ENCODE measurements at regions not wholly inside any gene's neighbourhood (a gene's known extent, or its start where the extent isn't known, plus 50 kb on each side); places are given as distances from the start of the nearest gene placed in this dataset.
"Not testable (repeated sequence)": the region's sequence is repeated elsewhere in the genome, so short reads cannot be mapped to it uniquely, and the experiment has no call there.

GRCh38 chr4:147160908-147161513 is 215.3 kb upstream of the TTC29 start:
- DNase-seq (ENCODE audit: low read depth) = peak; percentile 38

GRCh38 chr4:147163311-147163710 is 217.6 kb upstream of the TTC29 start:
- no peak for DNase-seq (ENCODE audit: low read depth)

DNA sequence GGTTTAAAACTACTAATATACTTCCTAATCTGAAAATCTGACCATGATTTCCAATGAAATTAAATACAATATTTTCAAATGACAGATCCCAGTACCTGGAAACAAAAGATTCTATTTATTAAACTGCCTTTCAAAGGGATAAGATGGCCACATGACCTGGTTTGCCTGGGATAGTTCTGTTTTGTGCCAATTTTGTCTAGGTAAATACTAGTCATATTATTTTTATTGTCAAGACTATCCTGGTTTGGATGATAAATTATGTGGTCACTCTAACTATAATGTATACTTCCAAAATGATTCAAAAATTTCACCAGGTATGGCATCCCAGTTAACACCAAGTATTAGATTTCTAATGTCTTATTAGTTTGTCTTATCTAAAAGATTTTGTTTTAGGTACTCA is 222.5 kb upstream of the TTC29 start:
- not testable (repeated sequence) for DNase-seq (ENCODE audit: low read depth)

GRCh38 chr4:147173322-147173721 is 227.7 kb upstream of the TTC29 start:
- DNase-seq (ENCODE audit: low read depth) = no peak

DNA sequence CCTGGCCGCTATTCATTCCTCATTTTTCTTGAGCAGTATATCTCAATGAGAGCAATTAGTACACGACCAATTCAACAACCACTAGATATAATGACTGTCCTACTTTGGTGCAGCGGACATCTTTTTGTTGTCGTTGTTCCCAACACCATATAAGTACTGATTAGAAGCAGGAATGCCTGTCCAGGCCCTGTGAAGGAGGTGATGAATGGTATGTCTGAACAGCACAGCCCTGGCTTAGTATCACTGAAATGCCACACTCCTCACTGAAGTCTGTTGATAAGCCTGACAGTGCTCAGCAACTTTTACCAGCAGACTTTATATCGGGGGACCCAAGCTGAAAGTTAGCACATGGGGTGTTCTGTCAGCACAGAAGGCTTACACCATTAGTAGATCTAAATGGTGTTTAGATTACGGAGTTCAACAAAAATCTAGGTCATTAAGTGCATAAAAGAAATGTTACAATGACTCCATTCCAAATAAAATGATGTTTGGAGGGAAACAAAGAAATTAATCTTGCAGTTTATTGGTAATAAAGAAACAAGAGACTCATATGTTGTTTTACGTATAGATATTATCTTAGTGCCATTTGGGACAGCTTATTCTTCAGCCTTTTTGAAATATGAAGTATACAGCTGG is 228.3 kb upstream of the TTC29 start:
- no peak for DNase-seq (ENCODE audit: low read depth)

GRCh38 chr4:147174591-147174990 is 228.9 kb upstream of the TTC29 start:
- no peak for DNase-seq (ENCODE audit: low read depth)

DNA sequence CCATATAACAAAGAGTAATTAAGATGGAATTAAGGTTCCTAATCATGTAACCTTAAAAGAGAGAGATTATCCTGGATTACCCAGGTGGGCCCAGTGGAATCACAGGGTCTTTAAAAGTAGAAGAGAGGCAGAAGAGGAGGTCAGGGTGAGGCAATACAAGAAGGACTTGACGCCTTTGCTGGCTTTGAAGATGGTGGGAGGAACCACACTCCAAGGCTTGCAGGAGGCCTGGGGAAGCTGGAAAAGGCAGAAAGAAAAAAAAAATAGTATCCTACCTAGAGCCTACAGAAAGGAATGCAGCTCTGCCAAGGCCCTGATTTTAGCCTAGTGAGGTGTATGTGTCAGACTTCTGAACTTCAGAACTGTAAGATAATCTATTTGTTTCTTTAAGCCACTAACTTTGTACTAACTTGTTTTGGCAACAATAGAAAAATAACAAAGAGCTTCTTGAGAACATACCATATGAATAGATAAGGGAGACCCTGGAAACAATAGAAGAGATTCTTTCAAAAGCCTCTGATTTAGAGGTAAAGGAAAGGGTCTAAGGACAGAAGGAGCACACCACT is 229.9 kb upstream of the TTC29 start:
- no peak for DNase-seq (ENCODE audit: low read depth)

- no peak for DNase-seq (ENCODE audit: low read depth)
Measured at GRCh38 chr4:147182041-147182440, 236.4 kb upstream of the TTC29 start.

DNA sequence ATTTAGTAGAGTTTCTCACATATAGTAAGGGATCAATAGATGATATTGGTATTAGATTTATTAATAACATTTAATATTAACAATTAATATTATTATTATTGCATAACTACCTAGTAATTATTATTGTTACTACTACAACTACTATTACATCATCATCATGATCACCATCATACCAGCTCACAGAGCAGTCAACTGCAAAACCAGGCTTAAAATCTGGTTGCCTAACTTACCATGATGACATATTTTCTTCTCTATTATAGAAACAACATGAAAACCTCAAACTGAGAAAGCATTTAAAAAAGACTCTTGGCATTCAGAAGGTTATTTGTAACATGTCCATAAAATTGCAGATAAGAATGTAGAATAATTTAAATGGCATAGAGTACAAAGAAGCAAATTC is 247.0 kb upstream of the TTC29 start:
- no peak for DNase-seq (ENCODE audit: low read depth)

DNA sequence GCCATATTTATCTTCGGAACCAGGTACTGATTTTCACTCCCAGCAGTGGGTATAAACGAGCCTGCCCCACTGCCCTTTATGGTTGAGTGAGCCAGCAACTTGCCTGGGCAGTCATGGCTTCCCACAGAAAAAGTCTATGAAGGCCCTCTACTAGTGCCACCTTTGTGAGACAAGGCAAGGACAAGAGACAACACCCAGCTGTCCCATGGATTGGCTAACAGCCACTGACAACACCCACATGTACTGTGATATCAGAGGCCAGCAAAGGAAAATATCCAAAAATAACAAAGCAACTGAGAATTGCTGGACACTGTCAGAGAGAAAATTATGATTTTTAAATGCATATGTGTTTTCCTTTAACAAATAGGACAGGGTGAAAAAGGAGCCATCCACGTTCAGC is 248.4 kb upstream of the TTC29 start:
- DNase-seq (ENCODE audit: low read depth) = no peak

DNA sequence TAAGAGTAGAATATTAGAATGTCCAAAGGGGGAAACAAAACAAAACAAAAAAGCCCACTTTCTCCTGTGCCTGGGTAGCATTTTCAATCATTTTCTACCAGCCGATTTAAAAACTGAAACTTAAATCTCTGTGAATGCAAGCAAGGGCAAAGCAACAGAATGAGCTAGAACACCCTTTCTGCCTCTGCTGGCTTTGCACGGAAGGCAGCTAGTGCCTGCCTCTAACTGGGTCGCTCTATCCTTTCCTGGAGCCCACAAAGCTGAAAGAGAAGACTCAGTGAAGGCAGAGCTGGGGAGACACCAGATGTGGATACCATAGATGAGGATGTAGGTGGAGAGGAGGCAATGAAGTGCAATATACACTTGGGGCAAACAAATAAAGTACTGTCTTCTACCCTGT is 248.9 kb upstream of the TTC29 start:
- no peak for DNase-seq (ENCODE audit: low read depth)

DNA sequence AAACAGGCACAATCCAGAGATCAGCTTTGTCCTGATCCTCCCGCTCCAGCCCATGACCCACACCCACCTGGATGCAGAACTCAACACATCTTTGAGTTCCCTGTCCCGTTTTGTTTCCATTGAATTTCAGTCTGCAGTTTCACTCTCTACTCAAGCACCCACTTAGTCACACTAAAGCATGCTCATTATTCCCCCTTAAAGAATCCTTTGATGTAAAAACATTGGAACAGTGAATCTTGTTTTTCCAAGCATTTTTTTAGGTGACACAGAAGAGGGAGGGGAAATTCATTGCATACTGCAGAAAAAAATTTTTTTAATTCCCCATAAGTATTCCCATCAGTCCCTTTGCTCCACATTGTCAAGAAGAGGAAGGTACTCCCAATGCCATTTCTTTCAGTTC is 249.7 kb upstream of the TTC29 start:
- DNase-seq (ENCODE audit: low read depth) = no peak

- DNase-seq (ENCODE audit: low read depth) = peak; percentile 19
Measured at GRCh38 chr4:147198411-147199051, 252.9 kb upstream of the TTC29 start.

GRCh38 chr4:147201016-147201415 is 255.4 kb upstream of the TTC29 start:
- no peak for DNase-seq (ENCODE audit: low read depth)

DNA sequence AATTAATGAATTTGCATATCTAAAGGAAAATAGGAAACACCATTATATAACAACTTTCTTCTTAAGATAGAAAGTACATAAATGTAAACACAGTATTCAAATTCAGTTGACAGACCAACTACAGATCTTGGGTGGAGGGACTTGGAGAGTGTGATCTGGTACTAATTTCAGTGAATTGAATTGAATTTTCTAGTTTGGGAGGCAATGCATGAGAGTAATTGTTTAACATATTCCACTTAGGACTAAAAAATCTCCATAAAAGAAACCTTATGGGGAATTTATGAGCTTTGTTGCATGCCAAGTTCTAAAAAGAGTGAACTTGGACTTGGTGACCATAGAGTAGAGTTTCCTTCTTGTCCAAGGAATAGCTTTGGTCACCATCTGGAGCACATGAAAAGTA is 261.1 kb upstream of the TTC29 start:
- DNase-seq (ENCODE audit: low read depth) = no peak

DNA sequence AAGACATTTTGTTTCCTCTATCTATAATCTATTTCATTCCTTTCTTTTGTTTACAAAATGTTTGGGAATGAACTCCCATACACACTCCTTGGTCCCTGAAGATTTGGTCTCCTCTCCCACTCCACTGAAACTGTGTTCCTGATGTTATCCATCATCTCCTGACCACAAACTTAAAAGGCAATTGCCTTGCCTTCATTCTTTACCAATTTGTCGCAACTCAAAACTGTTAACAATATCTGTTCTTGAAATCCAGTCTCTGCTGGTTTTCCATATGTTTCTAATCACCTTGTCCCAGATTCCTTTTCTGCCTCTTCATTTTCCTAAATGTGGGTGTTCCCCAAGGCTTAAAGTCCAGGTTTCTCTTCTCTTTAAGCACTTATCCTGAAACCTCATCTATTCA is 262.2 kb upstream of the TTC29 start:
- DNase-seq (ENCODE audit: low read depth) = no peak

- DNase-seq (ENCODE audit: low read depth) = no peak
Measured at GRCh38 chr4:147217655-147218054, 263.2 kb upstream of the EDNRA start.

DNA sequence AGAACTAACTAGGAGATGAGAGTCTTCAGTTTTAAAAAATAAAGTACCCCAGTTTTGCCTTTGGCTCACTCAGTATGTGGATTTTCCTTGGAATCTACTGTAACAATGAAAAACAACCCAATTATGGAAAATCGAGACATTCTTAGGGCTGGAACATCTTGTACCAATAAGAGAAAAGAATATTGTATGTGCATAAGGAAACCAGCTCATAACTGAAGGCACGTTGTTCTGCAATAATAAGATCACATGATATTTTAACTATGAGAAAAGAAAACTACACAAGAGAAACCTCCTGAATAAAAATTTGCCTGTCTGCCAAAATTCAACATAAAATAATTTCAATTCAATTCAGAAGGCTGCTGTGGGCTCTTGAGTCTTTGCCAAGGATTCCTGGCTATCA is 261.8 kb upstream of the EDNRA start:
- DNase-seq (ENCODE audit: low read depth) = no peak

DNA sequence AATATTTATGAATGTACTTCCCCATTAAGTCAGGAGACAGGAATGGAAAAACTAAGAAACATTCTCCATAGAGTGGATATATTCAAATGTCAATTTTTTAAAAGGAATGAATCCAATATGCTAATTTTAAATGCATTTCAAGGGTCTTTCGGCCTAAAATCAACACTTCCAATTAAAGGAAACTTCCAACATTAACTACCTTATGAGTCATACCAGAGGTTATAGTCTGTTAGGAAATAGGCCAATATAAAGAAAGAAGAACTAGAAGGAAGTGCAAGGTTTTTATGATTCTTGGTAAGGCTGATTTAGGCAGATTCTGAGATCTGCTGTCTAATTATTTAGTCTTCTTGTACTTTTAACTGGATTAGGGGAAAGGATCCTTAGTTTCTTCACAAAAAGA is 260.1 kb upstream of the EDNRA start:
- DNase-seq (ENCODE audit: low read depth) = no peak

GRCh38 chr4:147222906-147223305 is 258.0 kb upstream of the EDNRA start:
- no peak for DNase-seq (ENCODE audit: low read depth)

GRCh38 chr4:147223576-147223975 is 257.3 kb upstream of the EDNRA start:
- DNase-seq (ENCODE audit: low read depth) = no peak

DNA sequence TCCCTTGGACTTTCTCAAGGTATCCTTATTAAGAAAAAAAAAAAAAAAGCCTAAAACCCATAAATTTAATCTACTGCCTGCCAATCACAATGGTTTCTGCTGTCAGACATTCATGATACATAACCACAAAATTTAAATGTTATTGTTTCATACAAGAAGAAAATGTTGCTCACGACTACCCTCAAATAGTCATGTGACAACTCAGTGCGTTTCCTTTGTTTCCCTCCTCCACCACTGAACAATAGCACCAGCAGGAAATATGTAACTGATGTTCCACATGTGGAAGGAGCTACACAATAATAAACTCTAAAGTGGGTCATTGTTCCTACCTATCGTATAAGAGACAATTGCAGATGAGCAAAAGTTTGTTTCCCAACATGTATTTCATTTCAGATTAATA is 244.1 kb upstream of the EDNRA start:
- no peak for DNase-seq (ENCODE audit: low read depth)

DNA sequence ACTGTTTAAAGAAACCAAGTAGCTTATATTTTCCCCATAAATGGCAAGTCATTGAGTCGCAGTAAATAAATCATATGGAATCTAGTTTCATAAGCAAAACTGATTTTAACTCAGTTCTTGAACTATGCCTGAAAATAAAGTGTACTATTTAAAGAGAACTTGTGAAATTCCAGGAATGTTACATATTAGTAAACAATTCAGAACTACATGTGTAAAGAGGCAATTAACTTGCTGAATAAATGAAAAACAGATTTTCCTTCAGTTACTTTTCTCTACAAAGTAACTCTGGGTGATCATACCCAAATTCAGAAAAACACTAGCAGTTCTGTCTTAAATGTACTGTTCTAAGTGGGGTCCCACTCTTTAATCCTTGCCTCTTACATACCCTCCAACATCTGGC is 236.1 kb upstream of the EDNRA start:
- DNase-seq (ENCODE audit: low read depth) = no peak

GRCh38 chr4:147246096-147246495 is 234.8 kb upstream of the EDNRA start:
- no peak for DNase-seq (ENCODE audit: low read depth)
